Left cardiac atrium (tissue), 4 donors: ENCODE measurements at regions not wholly inside any gene's neighbourhood (a gene's known extent, or its start where the extent isn't known, plus 50 kb on each side); places are given as distances from the start of the nearest gene placed in this dataset.
"Not testable (repeated sequence)": the region's sequence is repeated elsewhere in the genome, so short reads cannot be mapped to it uniquely, and the experiment has no call there.

Source experiments
- ATAC-seq, 2 donors: fragments of 200-7000 bp; cut with Tn5 transposase; one replicate each; pipeline ENCODE4 v1.9.1; 2020; ENCODE audit warnings: mild to moderate bottlenecking in 2 of 2, moderate library complexity in 2 of 2
- DNase-seq: peaks from one replicate; pipeline ENCODE4 v3.0.0-alpha.2; 2020
- intact Hi-C, 2 donors: fragments of 100-400 bp; cut with DNase I; formaldehyde crosslinking; loops; one replicate each; pipeline versions ENCODE4 v1.14.1 to v1.15.1; 2022 to 2023
- donor health status: DM: no; HTN: yes; CAD: no.
- donor health status: DM: no; HTN: yes; CAD: no; lungs with severe emphysema.
- donor health status: DM: yes; HTN: yes; CAD: no.
- donor health status: Dilated cardiomyopathy.

DNA sequence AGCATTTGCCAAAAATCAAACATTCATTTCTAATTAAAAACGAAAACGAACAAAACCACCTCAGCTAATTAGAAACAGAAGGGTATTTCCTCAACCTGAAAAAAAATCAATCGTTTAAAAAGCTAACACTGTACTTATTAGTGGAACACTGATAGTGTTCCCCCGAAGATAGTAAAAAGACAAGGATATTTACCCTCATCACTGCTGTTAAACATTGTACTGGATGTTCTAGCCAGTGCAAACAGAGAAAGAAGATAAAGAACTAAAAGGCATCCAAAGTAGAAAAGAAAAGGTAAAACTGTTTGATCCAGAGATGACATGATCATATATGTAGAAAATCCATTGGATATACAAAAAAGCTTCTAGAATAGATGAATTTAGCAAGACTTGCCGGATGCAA, 508.3 kb downstream of the DMRTA1 start:
- intact Hi-C loops: no loop called here
- DNase-seq: no peak
- ATAC-seq: no peak

DNA sequence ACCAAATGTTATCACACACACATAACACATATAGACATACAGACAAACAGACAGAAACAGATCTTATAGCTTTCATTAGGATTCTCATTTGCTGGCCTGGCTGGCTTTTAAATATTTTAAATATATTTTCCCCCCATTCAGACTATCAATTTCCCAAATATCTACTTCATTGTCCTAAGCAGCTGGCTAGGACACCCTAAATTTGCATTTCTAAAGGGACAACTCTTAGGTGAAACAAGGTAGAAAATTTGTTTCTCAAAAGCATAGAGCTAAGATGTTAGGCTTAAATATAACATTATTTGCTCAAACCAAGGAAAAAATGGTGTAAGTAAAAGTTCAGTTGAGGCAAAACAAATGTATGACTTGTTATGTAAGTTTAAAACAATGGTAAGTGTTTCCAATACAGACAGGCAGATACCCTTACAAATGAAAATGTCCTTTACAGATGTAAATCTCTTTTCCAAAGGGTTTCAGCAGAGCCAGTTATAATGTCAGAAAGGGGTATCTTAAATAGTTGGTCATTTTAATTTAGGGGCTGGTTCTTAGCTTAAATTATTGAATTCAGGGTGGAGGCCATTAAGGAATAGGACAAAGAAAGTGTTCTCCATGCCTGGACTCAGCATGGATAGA, 522.8 kb downstream of the DMRTA1 start:
- ATAC-seq: no peak
- no peak for DNase-seq
- intact Hi-C loops: no loop called here

DNA sequence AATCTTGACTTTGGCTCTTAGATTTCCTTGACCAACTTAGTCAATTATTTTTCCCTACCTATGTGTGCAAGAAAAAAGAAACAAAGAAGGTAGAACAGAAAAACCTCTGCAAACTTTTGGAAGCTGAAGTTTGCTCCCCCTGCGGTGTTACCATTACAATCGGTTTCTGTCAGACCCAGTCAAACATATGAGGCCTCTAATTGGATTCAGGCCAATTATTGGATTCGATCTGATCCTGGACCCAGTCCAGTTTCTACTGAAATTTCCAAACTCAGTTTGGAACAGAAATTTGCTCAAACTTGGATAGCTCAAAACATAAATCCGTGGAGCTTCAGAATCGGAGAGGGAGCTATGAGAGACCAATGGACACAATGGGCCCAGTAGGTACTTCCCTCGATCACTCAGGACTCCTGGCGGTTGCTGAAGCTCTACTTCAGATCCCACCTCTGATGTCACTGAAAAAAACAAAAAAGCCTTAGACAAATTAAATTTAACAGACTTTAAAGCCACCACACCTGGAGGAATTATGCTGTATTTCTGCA, 523.9 kb downstream of the DMRTA1 start:
- DNase-seq (no peak), ATAC-seq (no peak)
- intact Hi-C loops: no loop called here

DNA sequence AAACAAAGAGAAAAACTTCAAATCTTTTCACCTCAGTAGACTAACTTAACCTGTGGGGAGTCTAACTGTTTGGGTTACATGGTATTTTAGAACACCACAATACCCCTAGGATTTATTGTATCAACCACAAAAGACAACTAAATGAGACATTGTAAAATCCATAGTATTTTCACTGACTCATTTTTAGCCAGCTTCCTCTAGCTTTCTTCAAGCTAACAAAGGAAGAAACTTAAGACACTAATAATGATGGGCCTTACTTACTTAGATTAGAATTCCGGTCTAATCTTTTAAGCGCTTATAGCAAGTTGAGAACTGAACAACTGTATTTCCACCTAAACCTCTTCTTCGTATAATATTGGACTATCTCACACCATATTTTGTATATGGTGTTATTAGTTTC, 529.3 kb downstream of the DMRTA1 start:
- ATAC-seq (no peak), DNase-seq (no peak)
- intact Hi-C loops: no loop called here

DNA sequence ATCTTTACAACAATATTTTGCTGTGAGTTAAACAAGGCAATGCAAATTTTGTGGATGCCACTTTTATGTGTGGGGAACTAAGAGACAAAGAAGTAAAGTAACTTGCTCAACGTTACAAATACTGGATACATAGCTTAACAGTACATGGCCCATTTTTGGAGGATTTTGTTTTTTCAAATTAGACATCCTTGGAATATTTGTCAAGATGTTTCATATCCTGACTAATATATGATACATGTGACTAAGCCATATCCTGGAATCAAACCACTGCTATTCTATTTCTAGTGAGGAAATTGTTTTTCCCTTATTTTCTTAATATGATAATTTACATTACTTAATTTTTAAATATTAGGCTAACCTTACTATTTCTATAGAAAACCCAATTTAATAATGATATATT, 529.8 kb downstream of the DMRTA1 start:
- intact Hi-C loops: no loop called here
- DNase-seq (no peak), ATAC-seq (no peak)

DNA sequence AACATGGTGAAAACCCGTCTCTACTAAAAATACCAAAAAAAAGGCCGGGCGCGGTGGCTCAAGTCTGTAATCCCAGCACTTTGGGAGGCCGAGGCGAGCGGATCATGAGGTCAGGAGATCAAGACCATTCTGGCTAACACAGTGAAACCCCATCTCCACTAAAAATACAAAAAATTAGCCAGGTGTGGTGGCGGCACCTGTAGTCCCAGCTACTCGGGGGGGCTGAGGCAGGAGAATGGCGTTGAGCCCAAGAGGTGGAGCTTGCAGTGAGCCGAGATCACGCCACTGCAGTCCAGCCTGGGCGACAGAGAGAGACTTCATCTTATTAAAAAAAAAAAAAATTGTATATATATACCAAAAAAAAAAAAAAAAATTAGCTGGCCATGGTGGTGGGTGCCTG, 533.8 kb downstream of the DMRTA1 start:
- DNase-seq, intact Hi-C loops, ATAC-seq: not testable (repeated sequence)

DNA sequence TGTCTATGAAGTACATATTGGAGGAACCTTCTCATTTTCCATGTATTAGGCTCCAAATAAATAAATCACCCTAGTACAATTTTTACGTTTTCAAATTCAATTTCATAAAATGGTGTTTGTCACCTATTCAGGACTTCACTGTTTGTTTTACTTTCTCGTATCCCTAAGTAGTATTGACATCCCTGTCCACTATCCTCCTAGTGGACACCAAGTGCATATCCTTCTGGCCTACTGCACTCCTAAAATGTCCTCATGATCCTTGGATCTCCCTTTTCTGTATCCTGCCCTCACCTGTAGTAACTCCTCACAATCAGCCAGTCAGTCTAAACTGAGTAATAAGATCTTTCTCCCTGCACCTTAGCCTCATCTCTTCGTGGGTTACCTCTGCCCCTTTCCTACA, 539.9 kb downstream of the DMRTA1 start:
- ATAC-seq (no peak), DNase-seq (no peak)
- intact Hi-C loops: no loop called here

DNA sequence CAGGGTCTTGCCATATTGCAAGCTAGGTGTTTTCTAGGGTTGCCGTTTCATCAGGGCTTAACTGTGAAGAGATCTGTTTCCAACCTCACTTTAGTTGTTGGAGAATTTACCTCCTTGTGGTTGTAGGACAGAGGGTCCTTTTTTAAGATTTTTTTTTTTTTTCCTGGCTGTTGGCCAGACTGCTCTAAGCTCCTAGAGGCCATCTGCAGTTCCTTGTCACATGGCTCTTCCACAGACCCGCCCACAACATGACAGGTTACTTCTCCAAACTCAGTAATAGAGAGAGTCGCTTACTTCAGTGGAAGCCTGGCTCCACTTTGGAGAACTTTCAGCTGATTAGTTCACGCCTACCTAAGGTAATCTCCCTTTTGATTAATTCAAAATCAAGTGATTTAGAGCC, 543.7 kb downstream of the DMRTA1 start:
- ATAC-seq (no peak), DNase-seq (no peak)
- intact Hi-C loops: no loop called here

DNA sequence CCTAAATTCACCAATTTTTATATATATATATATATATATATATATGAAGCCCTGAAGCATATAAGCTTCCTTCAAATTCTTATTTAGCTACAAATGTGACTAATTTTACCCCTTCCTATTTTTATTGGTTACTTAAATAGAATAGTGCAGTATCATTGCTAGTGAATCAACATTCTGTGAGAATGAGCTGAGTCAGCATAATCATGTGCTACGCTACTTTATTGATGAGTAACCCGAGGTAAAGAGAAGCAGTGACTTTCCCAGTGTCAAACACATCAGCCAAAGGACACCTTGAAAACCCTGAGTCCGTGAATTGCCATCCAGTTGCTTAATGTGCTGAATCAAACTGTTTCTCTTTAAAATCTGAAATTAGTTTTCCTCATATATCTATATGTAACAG, 546.2 kb downstream of the DMRTA1 start:
- no peak for DNase-seq
- intact Hi-C loops: no loop called here
- ATAC-seq: no peak

DNA sequence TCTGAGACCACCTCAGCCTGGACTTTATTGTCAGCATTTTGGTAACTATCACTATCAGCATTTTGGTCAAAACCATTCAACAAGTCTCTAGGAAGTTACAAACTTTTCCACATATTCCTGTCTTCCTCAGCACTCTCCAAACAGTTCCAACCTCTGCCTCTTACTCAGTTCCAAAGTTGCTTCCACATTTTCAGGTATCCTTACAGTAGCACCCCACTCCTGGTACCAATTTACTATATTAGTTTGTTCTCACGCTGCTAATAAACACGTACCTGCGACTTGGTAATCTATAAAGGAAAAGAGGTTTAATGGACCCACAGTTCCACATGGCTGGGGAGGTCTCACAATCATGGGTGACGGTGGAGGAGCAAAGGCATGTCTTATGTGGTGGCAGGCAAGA, 551.3 kb downstream of the DMRTA1 start:
- ATAC-seq (no peak), DNase-seq (no peak)
- intact Hi-C loops: no loop called here

DNA sequence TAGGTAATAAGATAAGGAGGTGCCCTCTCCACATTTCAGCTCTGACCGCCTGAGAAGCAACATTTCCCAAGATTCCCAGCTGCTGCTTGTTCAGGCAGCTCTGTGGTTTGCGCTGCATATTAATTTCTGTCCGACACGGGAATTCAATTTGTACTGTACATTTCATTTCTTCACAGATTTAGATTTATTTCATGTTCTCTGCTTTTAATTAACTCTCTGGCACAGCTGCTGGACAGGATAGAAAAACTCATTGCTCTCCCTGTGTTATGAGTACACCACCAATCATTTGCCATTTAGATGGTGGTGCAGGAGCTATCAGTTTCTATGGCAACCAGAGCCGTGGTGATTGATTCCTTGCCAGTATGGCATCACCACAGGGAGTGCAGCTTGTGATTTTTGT, 558.5 kb downstream of the DMRTA1 start:
- ATAC-seq: no peak
- intact Hi-C loops: no loop called here
- no peak for DNase-seq

DNA sequence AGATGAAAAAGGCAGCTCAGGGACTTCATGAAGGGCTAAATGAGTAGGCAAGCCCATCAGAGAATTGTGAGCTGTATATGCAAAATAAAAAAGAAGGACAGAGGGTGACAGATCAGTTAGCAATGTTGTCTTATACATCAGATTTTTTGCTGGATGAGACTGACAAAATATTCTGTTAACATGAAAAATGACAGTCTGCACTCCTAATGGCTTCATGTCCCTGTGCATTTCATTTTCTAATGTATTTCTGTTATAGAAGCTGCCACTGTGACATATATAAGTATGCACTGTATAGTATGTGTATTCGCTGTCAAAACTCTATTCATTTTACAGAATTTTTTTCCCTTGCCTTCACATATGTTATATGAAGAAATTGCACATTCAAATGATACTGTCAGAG, 559.5 kb downstream of the DMRTA1 start:
- intact Hi-C loops: no loop called here

DNA sequence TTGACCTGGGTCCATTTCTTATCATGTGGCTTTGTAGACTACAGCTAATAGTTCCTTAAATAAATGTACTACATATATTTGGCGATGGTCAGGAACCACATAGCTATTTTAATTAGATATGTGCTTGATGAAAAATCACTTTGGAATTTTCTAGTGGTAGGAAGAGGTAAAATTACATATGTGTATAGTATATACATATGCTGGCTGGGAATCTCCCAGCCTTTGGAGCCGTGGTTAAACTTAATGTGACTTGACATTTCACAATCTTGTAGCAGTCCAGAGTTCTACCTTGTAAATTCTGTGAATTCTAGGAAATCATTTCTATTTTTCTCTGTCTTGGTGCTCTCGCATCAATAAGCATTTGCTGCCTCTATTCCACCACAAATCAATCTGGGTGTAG, 565.0 kb downstream of the DMRTA1 start:
- DNase-seq (no peak), ATAC-seq (no peak)
- intact Hi-C loops: no loop called here

More for the DNA sequence above, 559.5 kb downstream of the DMRTA1 start:
- DNase-seq (no peak), ATAC-seq (no peak)

DNA sequence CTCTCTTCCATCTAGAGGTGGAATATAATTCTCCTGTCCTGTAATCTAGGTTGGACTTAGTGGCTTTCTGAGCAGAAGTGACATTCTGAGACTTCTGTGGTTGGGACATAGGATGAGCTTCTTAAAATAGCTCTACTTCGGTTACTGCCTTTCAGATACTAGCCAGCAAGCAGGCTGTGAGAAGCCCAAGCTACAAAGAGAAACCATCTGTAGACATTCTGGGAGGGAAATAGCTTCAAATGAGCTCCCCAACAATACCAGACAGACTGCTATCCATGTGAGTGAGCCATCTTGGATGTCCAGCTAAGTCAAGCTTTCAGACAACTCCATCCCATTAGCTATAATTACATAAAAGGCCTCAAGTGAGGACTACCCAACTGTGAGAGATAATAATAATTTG, 568.9 kb downstream of the DMRTA1 start:
- intact Hi-C loops: no loop called here
- DNase-seq: no peak
- no peak for ATAC-seq

DNA sequence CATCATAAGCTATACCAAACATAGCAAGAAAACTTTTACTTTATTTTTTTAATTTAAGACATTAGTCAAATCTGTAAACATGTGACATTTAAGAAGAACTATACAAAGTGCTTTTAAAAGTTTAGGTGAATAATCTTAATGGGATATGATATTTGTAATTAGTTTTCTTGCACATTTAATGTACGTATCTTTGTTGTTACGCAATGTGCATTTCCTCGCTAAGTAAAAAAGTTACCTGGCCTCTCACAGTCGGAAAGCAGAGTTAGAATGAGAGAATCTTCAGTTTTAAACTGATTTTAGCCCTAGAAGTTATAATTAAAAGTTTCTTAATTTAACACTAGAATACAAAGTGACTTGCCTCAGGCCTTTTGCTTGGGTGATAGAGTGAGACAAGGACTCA, 589.8 kb downstream of the DMRTA1 start:
- DNase-seq: no peak
- intact Hi-C loops: no loop called here
- no peak for ATAC-seq

DNA sequence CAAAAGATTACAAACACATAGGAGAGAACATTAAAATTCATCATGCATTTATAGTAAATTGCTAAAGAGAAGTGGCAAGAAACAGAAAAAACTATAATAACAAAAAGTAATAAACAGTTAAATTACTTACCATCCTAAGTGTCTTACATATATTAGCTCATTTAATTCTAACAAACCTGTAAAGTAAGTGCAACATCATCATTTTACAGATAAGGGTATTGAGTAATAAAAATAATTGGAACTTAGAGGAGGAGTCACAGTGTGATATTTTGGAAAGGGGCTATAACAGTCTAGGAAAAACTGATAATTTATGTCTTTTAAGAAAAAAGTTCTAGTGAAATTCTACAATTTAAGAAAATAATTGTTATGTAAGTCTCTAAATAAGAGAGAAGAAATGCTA, 592.8 kb downstream of the DMRTA1 start:
- DNase-seq: no peak
- intact Hi-C loops: no loop called here

DNA sequence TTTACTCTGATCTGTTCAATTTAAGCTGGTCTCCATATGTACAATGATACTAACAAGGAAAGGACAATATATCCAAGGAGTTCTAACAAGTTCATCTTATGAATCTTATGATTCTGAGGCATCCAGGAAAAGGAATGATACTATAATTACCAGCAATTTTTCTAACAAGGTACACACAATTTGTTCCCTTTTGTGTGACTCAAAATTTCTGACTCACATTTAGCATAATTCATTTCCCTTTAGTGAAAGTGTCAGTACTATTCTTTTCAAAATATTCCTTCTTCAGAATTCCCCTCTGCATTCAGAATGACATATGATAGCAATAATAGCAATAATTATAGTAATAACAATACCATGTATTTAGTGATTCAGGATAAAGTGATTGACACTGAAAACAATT, 594.8 kb downstream of the DMRTA1 start:
- DNase-seq: no peak
- no peak for ATAC-seq
- intact Hi-C loops: no loop called here

More for the DNA sequence above, 592.8 kb downstream of the DMRTA1 start:
- no peak for ATAC-seq

DNA sequence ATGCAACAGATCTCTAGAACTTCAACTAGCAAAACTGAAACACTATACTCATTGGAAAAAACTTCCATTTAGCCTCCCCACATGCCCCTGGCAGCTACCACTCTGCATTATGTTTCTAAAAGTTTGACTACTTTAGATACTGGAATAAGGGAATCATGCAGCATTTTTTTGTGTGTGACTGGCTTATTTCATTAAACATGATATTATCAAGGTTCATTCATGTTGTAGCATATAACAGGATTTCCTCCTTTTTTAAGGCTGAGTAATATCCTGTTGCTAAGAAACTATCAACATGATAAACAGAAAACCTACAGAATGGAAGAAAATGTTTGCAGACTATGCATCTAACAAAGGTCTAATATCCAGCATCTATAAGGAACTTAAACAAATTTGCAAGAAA, 597.9 kb downstream of the DMRTA1 start:
- no peak for DNase-seq
- intact Hi-C loops: no loop called here

DNA sequence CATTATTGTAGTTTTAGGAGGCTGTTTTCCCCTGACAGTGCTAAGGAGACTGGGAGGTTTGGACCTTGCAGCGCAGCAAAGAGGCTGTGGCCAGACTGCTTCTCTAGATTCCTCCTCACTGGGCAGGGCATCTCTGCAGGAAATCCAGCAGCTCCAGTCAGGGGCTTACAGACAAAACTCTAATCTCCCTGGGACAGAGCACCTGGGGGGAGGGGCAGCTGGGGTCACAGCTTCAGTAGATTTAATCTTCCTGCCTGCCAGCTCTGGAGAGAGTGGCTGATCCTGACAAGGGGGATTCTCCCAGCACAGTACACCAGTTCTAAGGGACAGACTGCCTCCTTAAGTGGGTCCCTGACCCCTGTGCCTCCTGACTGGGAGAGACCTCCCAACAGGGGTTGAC, 599.4 kb downstream of the DMRTA1 start:
- ATAC-seq, intact Hi-C loops, DNase-seq: not testable (repeated sequence)

More for the DNA sequence above, 597.9 kb downstream of the DMRTA1 start:
- ATAC-seq: no peak

DNA sequence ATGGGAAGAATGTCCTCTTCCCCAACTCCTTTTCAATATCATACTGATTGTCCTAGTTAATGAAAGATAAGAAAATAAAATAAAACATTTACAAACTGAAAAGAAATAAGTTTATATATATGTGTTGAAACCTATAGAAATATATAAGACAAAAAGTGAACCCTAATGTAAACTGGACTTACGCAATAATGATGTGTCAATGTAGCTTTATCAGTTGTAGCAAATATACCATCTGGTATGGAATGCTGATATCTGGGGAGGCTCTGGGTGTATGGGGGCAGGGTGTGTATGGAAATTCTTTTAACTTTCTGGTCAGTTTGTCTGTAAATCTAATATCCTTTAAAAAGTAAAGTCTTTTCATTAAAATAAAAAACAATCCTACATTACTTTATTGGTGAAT, 603.9 kb downstream of the DMRTA1 start:
- intact Hi-C loops: no loop called here
- no peak for ATAC-seq
- no peak for DNase-seq

DNA sequence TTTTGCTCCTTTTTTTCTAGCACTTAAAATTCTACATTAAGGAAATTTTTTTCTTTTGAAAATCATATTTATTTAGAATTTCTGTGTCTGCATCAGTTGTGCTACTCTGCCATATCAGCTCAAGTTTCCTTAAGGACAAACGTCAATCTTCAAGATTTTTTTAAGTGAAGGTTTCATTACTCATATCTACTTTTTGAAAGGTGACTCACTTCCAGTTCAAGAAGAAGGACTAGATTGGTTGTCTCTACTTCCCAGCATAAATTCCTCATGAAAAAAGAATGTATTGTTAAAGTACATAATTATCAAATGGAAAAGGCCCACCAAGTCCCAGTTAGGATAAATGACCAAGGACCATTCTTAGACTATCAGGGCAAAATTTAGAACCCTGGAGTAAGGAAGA, 626.5 kb downstream of the DMRTA1 start:
- intact Hi-C loops: no loop called here
- ATAC-seq (no peak), DNase-seq (no peak)

DNA sequence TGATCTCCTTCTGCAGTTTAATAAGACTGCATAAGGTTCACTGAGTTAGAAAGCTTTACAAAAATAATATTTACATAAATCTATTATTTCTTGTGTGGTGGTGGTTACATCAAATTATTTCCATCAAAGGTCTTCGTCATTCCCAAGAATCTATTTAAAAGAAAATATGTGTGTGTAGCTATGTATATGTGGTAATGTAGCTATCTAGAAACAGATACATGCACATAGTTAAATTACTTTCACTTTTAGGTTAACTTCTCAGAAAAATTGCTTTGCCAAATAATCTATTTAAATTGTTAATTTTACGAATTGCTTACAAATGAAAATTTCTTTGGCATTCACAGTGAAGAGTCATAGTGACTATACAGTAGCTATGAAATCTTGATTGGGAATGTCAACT, 633.2 kb downstream of the DMRTA1 start:
- intact Hi-C loops: no loop called here
- DNase-seq: no peak
- no peak for ATAC-seq
